Endothelial cell of umbilical vein (primary cell): ENCODE measurements at regions not wholly inside any gene's neighbourhood (a gene's known extent, or its start where the extent isn't known, plus 50 kb on each side); places are given as distances from the start of the nearest gene placed in this dataset.

Experiments
- BruUV-seq: library from RNA; stranded (reverse); fragments of 400-500 nt; replicated peaks from 2 replicates; lab custom pipeline; 2021; lab: Mats Ljungman, UMichigan
- CTCF ChIA-PET: fragments of 300-600, 350-600 bp; sonication (Branson Sonifier 250); formaldehyde crosslinking; loops from one replicate; lab custom pipeline; 2021; ENCODE audit warnings: antibody characterized with exemption, inconsistent platforms; lab: Charles Lee
- POLR2A ChIA-PET: fragments of 300-600, 350-600 bp; sonication (Branson Sonifier 250); formaldehyde crosslinking; loops from one replicate; lab custom pipeline; 2021; ENCODE audit warnings: antibody characterized with exemption, inconsistent platforms; lab: Charles Lee
- DNase-seq: peaks from one replicate; pipeline ENCODE4 v3.0.0-alpha.2; 2011; ENCODE audit warnings: low read depth, low spot score
- FAIRE-seq: peaks from 2 replicates; lab custom pipeline; 2011; peaks lifted over from hg19 to GRCh38; lab: Jason Lieb, UNC
- H2AFZ ChIP-seq: 2 replicates; pipeline ENCODE4 v1.6.0; 2012; ENCODE audit warnings: low read depth, low read length, control low read depth, inconsistent platforms
- H3K27ac ChIP-seq: 2 replicates; pipeline ENCODE4 v1.5.1; 2011; ENCODE audit warnings: low read depth, mild to moderate bottlenecking, control low read depth, low read length, moderate library complexity; ENCODE audit not compliant: insufficient read depth
- H3K27me3 ChIP-seq, 2 experiments: 2 replicates each; pipeline versions ENCODE4 v1.6.0 to v1.6.1; 2011; ENCODE audit warnings: low read length in 2 of 2, mixed read lengths in 1 of 2; ENCODE audit not compliant: control insufficient read depth in 2 of 2, insufficient read depth in 2 of 2
- H3K36me3 ChIP-seq, 2 experiments: 2 replicates in 1 of 2; 3 replicates in 1 of 2; pipeline ENCODE4 v1.5.1; 2011; ENCODE audit warnings: low read length in 2 of 2, mild to moderate bottlenecking in 1 of 2, moderate library complexity in 1 of 2; ENCODE audit not compliant: control insufficient read depth in 2 of 2, insufficient read depth in 2 of 2; ENCODE audit errors: extremely low read depth in 1 of 2
- H3K4me1 ChIP-seq: 3 replicates; pipeline ENCODE4 v1.5.1; 2011; ENCODE audit warnings: mild to moderate bottlenecking, low read length; ENCODE audit not compliant: control insufficient read depth, insufficient read depth; ENCODE audit errors: extremely low read depth
- H3K4me2 ChIP-seq: 2 replicates; pipeline ENCODE4 v1.6.1; 2011; ENCODE audit warnings: low read length, control low read depth, mixed read lengths; ENCODE audit not compliant: insufficient read depth
- H3K4me3 ChIP-seq, 3 experiments: fragments of 200-600 bp in 1 of 3; sonication (generic), shearing (Covaris generic) in 1 of 3; replicated peaks in 1 of 3; 2 replicates each; pipeline ENCODE4 v1.5.1; 2011 to 2016; ENCODE audit warnings: control low read depth in 3 of 3, low read length in 3 of 3, mild to moderate bottlenecking in 2 of 3, inconsistent platforms in 1 of 3, low read depth in 1 of 3, moderate library complexity in 1 of 3; ENCODE audit not compliant: insufficient read depth in 1 of 3
- H3K79me2 ChIP-seq: 2 replicates; pipeline ENCODE4 v1.6.0; 2012; ENCODE audit warnings: low read length, inconsistent platforms; ENCODE audit not compliant: control insufficient read depth, insufficient read depth
- H3K9ac ChIP-seq: replicated peaks from 2 replicates; pipeline ENCODE3; 2011; ENCODE audit warnings: low read length, control low read depth; ENCODE audit not compliant: insufficient read depth; ENCODE audit errors: extremely low read depth
- H3K9me1 ChIP-seq: replicated peaks from 3 replicates; pipeline ENCODE4 v1.6.0; 2011; ENCODE audit warnings: mild to moderate bottlenecking, low read length; ENCODE audit not compliant: control insufficient read depth, insufficient read depth; ENCODE audit errors: extremely low read depth
- H3K9me3 ChIP-seq: replicated peaks from 2 replicates; pipeline ENCODE4 v1.5.1; 2012; ENCODE audit warnings: low read length, inconsistent platforms; ENCODE audit not compliant: control insufficient read depth, insufficient read depth
- H4K20me1 ChIP-seq: replicated peaks from 2 replicates; pipeline ENCODE3; 2011; ENCODE audit warnings: mild to moderate bottlenecking, low read length; ENCODE audit not compliant: control insufficient read depth, insufficient read depth; ENCODE audit errors: extremely low read depth
- CTCF ChIP-seq, 2 donors: IDR thresholded peaks; 1 replicate in 1 of 2; 2 replicates in 1 of 2; pipeline ENCODE4 v1.5.1; 2011; ENCODE audit warnings: low read length in 2 of 2, mild to moderate bottlenecking in 2 of 2, moderate library complexity in 2 of 2, control low read depth in 1 of 2, inconsistent platforms in 1 of 2, low read depth in 1 of 2; ENCODE audit not compliant: insufficient read depth in 1 of 2; ENCODE audit errors: extremely low read depth in 1 of 2
- EZH2 ChIP-seq: IDR thresholded peaks from 2 replicates; pipeline ENCODE4 v1.6.1; 2012; ENCODE audit warnings: borderline replicate concordance, low read depth, mild to moderate bottlenecking, moderate library complexity, low read length, inconsistent platforms; ENCODE audit not compliant: severe bottlenecking
- FOS ChIP-seq: IDR thresholded peaks from 2 replicates; pipeline ENCODE4 v1.6.1; 2011; ENCODE audit warnings: mild to moderate bottlenecking, low read length, moderate library complexity, borderline replicate concordance; ENCODE audit not compliant: insufficient read depth
- GATA2 ChIP-seq: IDR thresholded peaks from 2 replicates; pipeline ENCODE4 v1.7.0; 2011; ENCODE audit warnings: low read depth, mild to moderate bottlenecking, moderate library complexity, mixed read lengths, low read length; ENCODE audit not compliant: insufficient read length, insufficient read depth
- JUN ChIP-seq: IDR thresholded peaks from 2 replicates; pipeline ENCODE4 v1.6.1; 2011; ENCODE audit warnings: borderline replicate concordance, low read depth; ENCODE audit not compliant: insufficient read length, insufficient read depth
- MAX ChIP-seq: IDR thresholded peaks from 2 replicates; pipeline ENCODE4 v1.6.1; 2011; ENCODE audit not compliant: insufficient read depth, insufficient read length
- MYC ChIP-seq: IDR thresholded peaks from one replicate; pipeline ENCODE4 v1.6.1; 2011; ENCODE audit warnings: mild to moderate bottlenecking, low read depth, low read length
- POLR2A ChIP-seq: IDR thresholded peaks from 2 replicates; pipeline ENCODE4 v1.6.1; 2012; ENCODE audit warnings: low read depth, mild to moderate bottlenecking, control low read depth, low read length
- POLR2AphosphoS5 ChIP-seq: IDR thresholded peaks from 2 replicates; pipeline ENCODE4 v1.6.1; 2012; ENCODE audit warnings: low read depth, mild to moderate bottlenecking, control low read depth, low read length, moderate library complexity; ENCODE audit not compliant: insufficient read depth
- dilution Hi-C: fragments of 300-500 bp; cut with MboI; formaldehyde crosslinking; loops from one replicate; pipeline ENCODE4 v1.15.0; 2019; ENCODE audit warnings: low sequenced_read_pairs; ENCODE audit not compliant: extremely low pct_ligation_motif_present
- intact Hi-C: fragments of 100-400 bp; cut with micrococcal nuclease; formaldehyde crosslinking; loops from one replicate; pipeline ENCODE4 v1.10.0; 2022

- TF ChIP-seq POLR2A (no peak), EZH2 (no peak), MYC (no peak), POLR2AphosphoS5 (no peak), CTCF (IDR thresholded peaks at IDR 0.05; ENCODE audit: extremely low read depth in 1 of 2, insufficient read depth in 1 of 2, low read depth in 1 of 2, low read length in 2 of 2) (no peak), FOS (no peak), JUN (no peak), MAX (no peak), GATA2 (no peak)
- H3K27me3 ChIP-seq, result no peaks in the 10 kb centered on the region
- H4K20me1 ChIP-seq, result no peaks in the 10 kb centered on the region
- no peak overlapping the region for H3K27ac ChIP-seq
- dilution Hi-C loops, result no loop called here
- DNase-seq (no peak), FAIRE-seq (no peak)
- H3K36me3 ChIP-seq, result no peaks in the 10 kb centered on the region
- ChIA-PET POLR2A (no interaction called here), CTCF (interaction anchor here (0.6 kb wide), 1 partner anchor 116 kb away, joined by 3 read pairs; no protein-coding TSS in a partner anchor)
- H3K4me1 ChIP-seq, result no peaks in the 10 kb centered on the region
- intact Hi-C loops, result no loop called here
- H3K9me3 ChIP-seq, result no peaks in the 10 kb centered on the region
- no peaks in the 10 kb centered on the region for H3K79me2 ChIP-seq
- BruUV-seq, result no TSS peak
- no peaks in the 10 kb centered on the region for H3K9me1 ChIP-seq
- H2AFZ ChIP-seq, result no peak overlapping the region
- no peak overlapping the region for H3K9ac ChIP-seq
- H3K4me2 ChIP-seq, result no peak overlapping the region
- H3K4me3 ChIP-seq, result no peak overlapping the region
These were observed 1015.4 kb upstream of the SEMA6D start for GRCh38 chr15:46701896-46702295.
